Esophagus squamous epithelium (tissue), 5 donors: ENCODE measurements at regions not wholly inside any gene's neighbourhood (a gene's known extent, or its start where the extent isn't known, plus 50 kb on each side); places are given as distances from the start of the nearest gene placed in this dataset.

ENCODE experiments used
- DNase-seq: peaks from one replicate; lab custom pipeline; 2025; lab: John Stamatoyannopoulos, UW
- H3K27ac ChIP-seq, 4 donors: fragments of 200-600 bp; sonication (generic); one replicate each; pipeline ENCODE4 v1.5.1; 2016 to 2019; ENCODE audit warnings: mild to moderate bottlenecking in 1 of 4
- H3K27me3 ChIP-seq, 4 donors: fragments of 200-600 bp; sonication (generic); 1 replicate in 3 of 4; 2 replicates in 1 of 4; pipeline versions ENCODE4 v1.5.1 to v1.6.0; 2017 to 2021; ENCODE audit warnings: antibody characterized with exemption in 1 of 4
- H3K36me3 ChIP-seq, 3 donors: fragments of 200-600 bp; sonication (generic); one replicate each; pipeline ENCODE4 v1.5.1; 2016 to 2019
- H3K4me1 ChIP-seq, 3 donors: fragments of 200-600 bp; sonication (generic); one replicate each; pipeline ENCODE4 v1.5.1; 2017 to 2019
- H3K4me3 ChIP-seq, 4 donors: fragments of 200-600 bp; sonication (generic); 1 replicate in 3 of 4; 2 replicates in 1 of 4; pipeline ENCODE4 v1.5.1; 2016 to 2019; ENCODE audit warnings: mild to moderate bottlenecking in 2 of 4, moderate library complexity in 1 of 4
- H3K9me3 ChIP-seq, 3 donors: fragments of 200-600 bp; sonication (generic); one replicate each; pipeline ENCODE4 v1.5.1; 2016 to 2019
- CTCF ChIP-seq, 6 experiments: fragments of 450-650 bp in 4 of 6; fragments of 200-600 bp in 2 of 6; sonication (generic) in 2 of 6; IDR thresholded peaks; one replicate each; pipeline ENCODE4 v1.5.1; 2016 to 2019; ENCODE audit warnings: antibody characterized with exemption in 6 of 6, mild to moderate bottlenecking in 4 of 6, moderate library complexity in 4 of 6
- POLR2A ChIP-seq, 4 donors: fragments of 450-650 bp; IDR thresholded peaks; one replicate each; pipeline ENCODE4 v1.6.1; 2017; ENCODE audit warnings: antibody characterized with exemption in 4 of 4, mild to moderate bottlenecking in 4 of 4, moderate library complexity in 3 of 4
- WGBS, 2 donors: methylation state at CpG; one replicate each; pipeline ENCODE4 v1.1.5; 2018; 5-methylcytosine and 5-hydroxymethylcytosine counted together
- intact Hi-C: fragments of 100-400 bp; cut with DNase I; formaldehyde crosslinking; loops from one replicate; pipeline ENCODE4 v1.15.0; 2022
- donor health status: DM: yes; HTN: yes; CAD: no.

- 80 to 86% methylated on average over 6 to 8 of the region's 8 CpGs for WGBS, 2 donors
- H3K27ac ChIP-seq, result no peak overlapping the region
Measured at GRCh38 chr1:5342172-5342571, 650.1 kb downstream of the NPHP4 start.

GRCh38 chr1:5341471-5341870 lies 650.8 kb downstream of the NPHP4 start:
- Histone ChIP-seq H3K27me3 (peaks cover 0 to 28% (median 0%) of the 10 kb centered on the region in 4 donors), H3K27ac (no peak overlapping the region), H3K9me3 (no peaks in the 10 kb centered on the region), H3K36me3 (no peaks in the 10 kb centered on the region), H3K4me3 (no peak overlapping the region), H3K4me1 (no peaks in the 10 kb centered on the region)
- DNase-seq, result no peak
- 62% methylated on average over 2 of the region's 3 CpGs; no CpG with 5 or more reads in 1 of the 2 donors for WGBS, 2 donors
- TF ChIP-seq POLR2A (IDR thresholded peaks at IDR 0.05) (no peak), CTCF (IDR thresholded peaks at IDR 0.05) (no peak)
- intact Hi-C loops, result no loop called here

More at GRCh38 chr1:5342172-5342571, 650.1 kb downstream of the NPHP4 start:
- TF ChIP-seq POLR2A (IDR thresholded peaks at IDR 0.05) (no peak), CTCF (IDR thresholded peaks at IDR 0.05) (no peak)
- no peaks in the 10 kb centered on the region for H3K36me3 ChIP-seq
- intact Hi-C loops, result no loop called here
- no peaks in the 10 kb centered on the region for H3K4me1 ChIP-seq
- H3K9me3 ChIP-seq, result no peaks in the 10 kb centered on the region
- H3K4me3 ChIP-seq, result no peak overlapping the region
- no peak for DNase-seq
- peaks cover 0 to 28% (median 0%) of the 10 kb centered on the region in 4 donors for H3K27me3 ChIP-seq

GRCh38 chr1:5340560-5341130 lies 651.6 kb downstream of the NPHP4 start:
- no peaks in the 10 kb centered on the region for H3K9me3 ChIP-seq
- H3K4me3 ChIP-seq, result no peak overlapping the region
- no peak for TF ChIP-seq CTCF (IDR thresholded peaks at IDR 0.05)
- H3K27me3 ChIP-seq, result peaks cover 0 to 28% (median 0%) of the 10 kb centered on the region in 4 donors
- H3K27ac ChIP-seq, result no peak overlapping the region
- no peak for DNase-seq
- intact Hi-C loops, result no loop called here
- H3K4me1 ChIP-seq, result no peaks in the 10 kb centered on the region
- H3K36me3 ChIP-seq, result no peaks in the 10 kb centered on the region
- 54 to 59% methylated on average over 5 to 7 of the region's 8 CpGs for WGBS, 2 donors

- H3K4me1 ChIP-seq, result no peaks in the 10 kb centered on the region
- H3K9me3 ChIP-seq, result no peaks in the 10 kb centered on the region
- intact Hi-C loops, result no loop called here
- no peak overlapping the region for H3K4me3 ChIP-seq
- H3K27me3 ChIP-seq, result peaks cover 0 to 28% (median 0%) of the 10 kb centered on the region in 4 donors
- DNase-seq, result no peak
- H3K27ac ChIP-seq, result no peak overlapping the region
- no peaks in the 10 kb centered on the region for H3K36me3 ChIP-seq
- WGBS, 2 donors, result 63% methylated on average over 1 of the region's 2 CpGs; no CpG with 5 or more reads in 1 of the 2 donors
- TF ChIP-seq CTCF (IDR thresholded peaks at IDR 0.05) (no peak), POLR2A (IDR thresholded peaks at IDR 0.05) (no peak)
Measured at GRCh38 chr1:5338466-5338865, 653.8 kb downstream of the NPHP4 start.

- TF ChIP-seq CTCF (IDR thresholded peaks at IDR 0.05), result no peak
- no peak for TF ChIP-seq POLR2A (IDR thresholded peaks at IDR 0.05)
- H3K36me3 ChIP-seq, result no peaks in the 10 kb centered on the region
- H3K27ac ChIP-seq, result no peak overlapping the region
- no peak overlapping the region for H3K4me3 ChIP-seq
- intact Hi-C loops, result no loop called here
- no peaks in the 10 kb centered on the region for H3K4me1 ChIP-seq
- H3K9me3 ChIP-seq, result no peaks in the 10 kb centered on the region
- H3K27me3 ChIP-seq, result peaks cover 0 to 32% (median 0%) of the 10 kb centered on the region in 4 donors
- DNase-seq, result no peak
- 29 to 51% methylated on average over 4 to 5 of the region's 5 CpGs for WGBS, 2 donors
Measured at GRCh38 chr1:5333291-5333690, 658.9 kb downstream of the NPHP4 start.
